HFFc6 (cell line): ENCODE measurements at regions not wholly inside any gene's neighbourhood (a gene's known extent, or its start where the extent isn't known, plus 50 kb on each side); places are given as distances from the start of the nearest gene placed in this dataset.

Experiments
- DNase-seq: peaks from one replicate; pipeline ENCODE4 v3.0.0-alpha.2; 2018
- H3K27ac Mint-ChIP-seq: 2 replicates; pipeline ENCODE4 v1.8.0; 2020; ENCODE audit warnings: mild to moderate bottlenecking, mixed read lengths
- H3K27me3 Mint-ChIP-seq: 2 replicates; pipeline ENCODE4 v1.8.0; 2021; ENCODE audit warnings: mild to moderate bottlenecking, moderate library complexity, mixed read lengths; ENCODE audit not compliant: insufficient read depth
- H3K36me3 Mint-ChIP-seq: 2 replicates; pipeline ENCODE4 v1.8.0; 2021; ENCODE audit warnings: low read depth, mixed read lengths
- H3K4me1 Mint-ChIP-seq: 2 replicates; pipeline ENCODE4 v1.8.0; 2020; ENCODE audit warnings: low read depth, mixed read lengths
- H3K4me3 Mint-ChIP-seq: 2 replicates; pipeline ENCODE4 v1.8.0; 2020; ENCODE audit warnings: mild to moderate bottlenecking, moderate library complexity, mixed read lengths
- H3K9me3 Mint-ChIP-seq: 2 replicates; pipeline ENCODE4 v1.8.0; 2020; ENCODE audit warnings: mild to moderate bottlenecking, mixed read lengths
- TF ChIP-seq, protein P1 (sequence below): fragments of 200-600 bp; sonication (generic); IDR thresholded peaks from 2 replicates; pipeline ENCODE4 v1.5.0; 2021; ENCODE audit warnings: antibody characterized with exemption, mild to moderate bottlenecking

DNA sequence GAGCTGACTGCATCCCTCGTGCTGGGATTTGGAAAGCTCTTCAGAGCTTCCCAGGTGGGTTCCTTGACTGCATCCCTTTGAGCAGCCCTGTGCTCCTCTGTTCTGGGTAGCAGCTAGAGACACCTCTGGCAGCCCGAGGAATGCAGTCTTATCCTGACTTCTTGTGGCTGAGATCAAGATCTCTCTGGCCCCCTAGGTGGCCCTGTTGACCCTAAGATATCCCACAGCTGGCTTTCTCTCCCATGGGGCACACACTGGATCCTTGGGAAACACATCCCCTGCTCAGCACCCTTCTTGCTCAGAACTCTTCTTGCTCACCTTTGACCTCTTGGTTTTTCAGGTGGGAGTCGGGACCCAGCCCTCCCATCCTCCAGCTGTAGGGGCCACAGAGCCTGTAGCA is 237.2 kb downstream of the TSN start:
- H3K4me3 Mint-ChIP-seq, result no peak overlapping the region
- H3K27me3 Mint-ChIP-seq, result peaks cover 28% of the 10 kb centered on the region
- H3K36me3 Mint-ChIP-seq, result no peaks in the 10 kb centered on the region
- H3K27ac Mint-ChIP-seq, result no peak overlapping the region
- TF ChIP-seq, protein P1, sequence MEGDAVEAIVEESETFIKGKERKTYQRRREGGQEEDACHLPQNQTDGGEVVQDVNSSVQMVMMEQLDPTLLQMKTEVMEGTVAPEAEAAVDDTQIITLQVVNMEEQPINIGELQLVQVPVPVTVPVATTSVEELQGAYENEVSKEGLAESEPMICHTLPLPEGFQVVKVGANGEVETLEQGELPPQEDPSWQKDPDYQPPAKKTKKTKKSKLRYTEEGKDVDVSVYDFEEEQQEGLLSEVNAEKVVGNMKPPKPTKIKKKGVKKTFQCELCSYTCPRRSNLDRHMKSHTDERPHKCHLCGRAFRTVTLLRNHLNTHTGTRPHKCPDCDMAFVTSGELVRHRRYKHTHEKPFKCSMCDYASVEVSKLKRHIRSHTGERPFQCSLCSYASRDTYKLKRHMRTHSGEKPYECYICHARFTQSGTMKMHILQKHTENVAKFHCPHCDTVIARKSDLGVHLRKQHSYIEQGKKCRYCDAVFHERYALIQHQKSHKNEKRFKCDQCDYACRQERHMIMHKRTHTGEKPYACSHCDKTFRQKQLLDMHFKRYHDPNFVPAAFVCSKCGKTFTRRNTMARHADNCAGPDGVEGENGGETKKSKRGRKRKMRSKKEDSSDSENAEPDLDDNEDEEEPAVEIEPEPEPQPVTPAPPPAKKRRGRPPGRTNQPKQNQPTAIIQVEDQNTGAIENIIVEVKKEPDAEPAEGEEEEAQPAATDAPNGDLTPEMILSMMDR, result no peak
- DNase-seq, result no peak
- no peaks in the 10 kb centered on the region for H3K4me1 Mint-ChIP-seq
- no peaks in the 10 kb centered on the region for H3K9me3 Mint-ChIP-seq

DNA sequence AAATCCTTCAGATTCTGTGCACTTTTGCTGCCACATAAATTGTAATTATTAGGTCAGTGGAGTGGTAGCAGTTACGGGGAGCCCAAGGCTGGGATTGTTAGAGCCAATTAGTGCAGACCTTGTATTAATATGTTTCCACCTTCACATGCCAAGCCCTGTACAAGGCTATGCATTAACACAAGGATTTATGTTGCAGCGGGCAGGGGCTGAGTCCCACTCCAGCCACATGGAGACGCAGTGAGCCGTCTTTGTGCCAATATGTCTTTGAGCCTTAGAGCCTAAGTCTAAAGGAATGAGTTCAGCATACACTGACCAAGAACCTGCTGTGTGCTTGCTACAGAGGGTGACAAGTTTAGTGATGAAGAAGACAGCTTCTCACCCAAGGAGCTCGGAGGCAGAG is 238.2 kb downstream of the TSN start:
- TF ChIP-seq, protein P1, result no peak

DNA sequence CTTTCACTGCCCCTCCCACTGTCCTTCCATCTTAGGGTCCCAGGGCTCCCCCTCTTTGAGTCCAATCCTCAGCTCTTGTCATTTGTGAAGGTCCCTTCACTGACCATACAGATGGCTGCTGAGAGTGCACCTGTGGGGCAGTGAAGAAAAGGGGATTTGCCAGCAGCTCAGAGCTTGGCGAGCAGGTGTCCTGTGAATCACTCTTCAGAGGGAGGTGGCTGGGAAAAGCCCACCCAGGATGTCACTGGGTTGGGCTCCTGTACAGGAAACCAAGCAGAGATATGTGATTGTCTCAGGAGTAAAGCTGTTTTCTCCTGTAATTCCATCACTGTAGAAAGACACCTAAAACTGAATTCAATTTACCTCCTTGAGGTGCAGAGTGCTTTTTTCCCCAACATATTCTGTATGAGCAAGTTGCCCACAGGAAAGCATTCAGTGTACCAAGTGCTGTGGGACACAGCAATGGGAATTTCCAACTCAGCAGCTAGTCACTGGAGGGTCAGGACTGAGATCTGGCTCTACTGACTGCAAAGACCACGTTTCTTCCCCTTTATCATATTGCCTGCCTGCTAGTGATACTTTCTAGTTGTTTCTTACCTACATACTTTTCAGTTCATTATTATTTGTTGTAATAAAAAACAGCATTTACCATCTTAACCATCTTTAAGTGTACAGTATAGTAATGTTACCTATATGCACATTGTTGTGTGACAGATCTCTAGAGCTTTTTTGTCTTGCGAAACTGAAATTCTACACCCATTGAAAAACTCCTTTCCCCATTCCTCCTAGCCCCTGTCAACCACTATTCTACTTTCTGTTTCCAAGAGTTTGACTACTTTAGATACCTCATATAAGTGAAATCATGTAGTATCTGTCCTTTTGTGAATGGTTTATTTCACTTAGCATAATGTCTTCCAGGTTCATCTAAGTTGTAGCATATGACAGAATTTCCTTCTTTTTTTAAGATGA is 239.1 kb downstream of the TSN start:
- TF ChIP-seq, protein P1, result no peak
- H3K4me1 Mint-ChIP-seq, result peaks cover 9% of the 10 kb centered on the region
- H3K27me3 Mint-ChIP-seq, result peaks cover 30% of the 10 kb centered on the region
- no peak overlapping the region for H3K27ac Mint-ChIP-seq
- H3K36me3 Mint-ChIP-seq, result no peaks in the 10 kb centered on the region
- no peaks in the 10 kb centered on the region for H3K9me3 Mint-ChIP-seq
- no peak for DNase-seq
- no peak overlapping the region for H3K4me3 Mint-ChIP-seq

More for the DNA sequence above, 238.2 kb downstream of the TSN start:
- no peak overlapping the region for H3K27ac Mint-ChIP-seq
- no peaks in the 10 kb centered on the region for H3K9me3 Mint-ChIP-seq
- H3K4me1 Mint-ChIP-seq, result peaks cover under 1% of the 10 kb centered on the region
- H3K27me3 Mint-ChIP-seq, result peaks cover 29% of the 10 kb centered on the region
- no peak for DNase-seq
- no peak overlapping the region for H3K4me3 Mint-ChIP-seq
- no peaks in the 10 kb centered on the region for H3K36me3 Mint-ChIP-seq

DNA sequence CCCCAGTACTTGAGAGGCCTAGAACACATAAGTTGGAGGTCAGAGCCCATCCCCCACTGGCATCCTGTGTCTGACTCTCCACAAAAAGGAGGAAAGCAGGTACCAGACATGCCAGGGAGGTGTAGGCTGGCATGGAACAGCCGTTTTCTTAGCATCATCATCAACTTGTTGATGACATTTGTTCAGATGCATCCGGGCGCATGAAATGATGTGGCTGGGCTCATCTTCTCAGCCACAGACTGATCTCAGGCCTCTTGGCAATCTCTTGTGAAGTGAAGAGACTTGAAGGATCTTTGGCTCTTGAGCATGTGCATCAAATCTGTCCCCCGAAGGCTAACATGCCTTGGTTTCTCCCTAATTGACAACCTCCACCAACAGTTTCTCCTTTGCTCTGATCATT is 243.3 kb downstream of the TSN start:
- Mint-ChIP-seq H3K36me3 (no peaks in the 10 kb centered on the region), H3K27ac (no peak overlapping the region), H3K4me3 (no peak overlapping the region), H3K27me3 (peaks cover 21% of the 10 kb centered on the region), H3K9me3 (no peaks in the 10 kb centered on the region), H3K4me1 (peaks cover 12% of the 10 kb centered on the region)
- no peak for DNase-seq
- TF ChIP-seq, protein P1, result no peak

- TF ChIP-seq, protein P1, result no peak
- H3K36me3 Mint-ChIP-seq, result no peaks in the 10 kb centered on the region
- H3K9me3 Mint-ChIP-seq, result no peaks in the 10 kb centered on the region
- no peak overlapping the region for H3K27ac Mint-ChIP-seq
- no peak overlapping the region for H3K4me3 Mint-ChIP-seq
- peaks cover 17% of the 10 kb centered on the region for H3K27me3 Mint-ChIP-seq
- peak; percentile 14 for DNase-seq
- peaks cover 12% of the 10 kb centered on the region for H3K4me1 Mint-ChIP-seq
Measured at GRCh38 chr2:121999264-121999663, 243.8 kb downstream of the TSN start.
